ENCODE measurements at regions not wholly inside any gene's neighbourhood (a gene's known extent, or its start where the extent isn't known, plus 50 kb on each side); places are given as distances from the start of the nearest gene placed in this dataset.
A peak's percentile ranks its signal among the peaks of the same experiment; 100 is the strongest.
"Not testable (repeated sequence)": the region's sequence is repeated elsewhere in the genome, so short reads cannot be mapped to it uniquely, and the experiment has no call there.

GRCh38 chr2:35301369-35301768 lies 1054.2 kb upstream of the CRIM1 start:
- no peak for DNase-seq (ENCODE audit: low spot score)

- DNase-seq (ENCODE audit: low spot score) = peak; percentile 88
These were observed 1057.1 kb upstream of the CRIM1 start for GRCh38 chr2:35298493-35298892.

GRCh38 chr2:35297403-35297802 lies 1058.2 kb upstream of the CRIM1 start:
- DNase-seq (ENCODE audit: low spot score) = no peak

- DNase-seq (ENCODE audit: low spot score) = no peak
These were observed 1060.8 kb upstream of the CRIM1 start for GRCh38 chr2:35294636-35295263.

GRCh38 chr2:35293261-35293660 lies 1062.3 kb upstream of the CRIM1 start:
- DNase-seq (ENCODE audit: low spot score) = no peak

- DNase-seq (ENCODE audit: low spot score) = peak; percentile 37
These were observed 1063.4 kb upstream of the CRIM1 start for GRCh38 chr2:35292199-35292598.

GRCh38 chr2:35281702-35282101 lies 1073.9 kb upstream of the CRIM1 start:
- no peak for DNase-seq (ENCODE audit: low spot score)

GRCh38 chr2:35255826-35256225 lies 1099.8 kb upstream of the CRIM1 start:
- no peak for DNase-seq (ENCODE audit: low spot score)

- DNase-seq (ENCODE audit: low spot score) = no peak
These were observed 1104.4 kb upstream of the CRIM1 start for GRCh38 chr2:35251156-35251555.

- DNase-seq (ENCODE audit: low spot score) = no peak
These were observed 1108.9 kb upstream of the CRIM1 start for GRCh38 chr2:35246702-35247101.

- DNase-seq (ENCODE audit: low spot score) = no peak
These were observed 1127.0 kb upstream of the CRIM1 start for GRCh38 chr2:35228584-35228983.

GRCh38 chr2:35220461-35220860 lies 1135.1 kb upstream of the CRIM1 start:
- DNase-seq (ENCODE audit: low spot score) = peak; percentile 84

GRCh38 chr2:35204881-35205280 lies 1150.7 kb upstream of the CRIM1 start:
- DNase-seq (ENCODE audit: low spot score) = no peak

GRCh38 chr2:35204323-35204722 lies 1151.3 kb upstream of the CRIM1 start:
- no peak for DNase-seq (ENCODE audit: low spot score)

- no peak for DNase-seq (ENCODE audit: low spot score)
These were observed 1156.3 kb upstream of the CRIM1 start for GRCh38 chr2:35199298-35199697.

- DNase-seq (ENCODE audit: low spot score) = no peak
These were observed 1169.6 kb upstream of the CRIM1 start for GRCh38 chr2:35185861-35186412.

GRCh38 chr2:35184471-35184870 lies 1171.1 kb upstream of the CRIM1 start:
- no peak for DNase-seq (ENCODE audit: low spot score)

GRCh38 chr2:35176726-35177125 lies 1178.9 kb upstream of the CRIM1 start:
- not testable (repeated sequence) for DNase-seq (ENCODE audit: low spot score)

- DNase-seq (ENCODE audit: low spot score) = no peak
These were observed 1180.7 kb upstream of the CRIM1 start for GRCh38 chr2:35174845-35175244.

GRCh38 chr2:35172687-35173086 lies 1182.9 kb upstream of the CRIM1 start:
- no peak for DNase-seq (ENCODE audit: low spot score)

GRCh38 chr2:35168351-35168750 lies 1187.2 kb upstream of the CRIM1 start:
- peak; percentile 18 for DNase-seq (ENCODE audit: low spot score)

GRCh38 chr2:35163948-35164347 lies 1191.6 kb upstream of the CRIM1 start:
- no peak for DNase-seq (ENCODE audit: low spot score)

- no peak for DNase-seq (ENCODE audit: low spot score)
These were observed 1194.7 kb upstream of the CRIM1 start for GRCh38 chr2:35160871-35161270.

GRCh38 chr2:35125871-35126270 lies 1229.7 kb upstream of the CRIM1 start:
- DNase-seq (ENCODE audit: low spot score) = no peak
